NT2/D1 (cell line): ENCODE measurements at regions not wholly inside any gene's neighbourhood (a gene's known extent, or its start where the extent isn't known, plus 50 kb on each side); places are given as distances from the start of the nearest gene placed in this dataset.

Experiments
- SUZ12 ChIP-seq: IDR thresholded peaks from 2 replicates; pipeline ENCODE4 v1.6.1; 2011; ENCODE audit not compliant: insufficient read length, insufficient read depth; ENCODE audit errors: extremely low read depth
- YY1 ChIP-seq: IDR thresholded peaks from 2 replicates; pipeline ENCODE4 v1.6.1; 2011; ENCODE audit not compliant: insufficient read length, insufficient read depth
- ZNF274 ChIP-seq: IDR thresholded peaks from 2 replicates; pipeline ENCODE4 v1.6.1; 2011; ENCODE audit warnings: mild to moderate bottlenecking, low read depth, low read length

DNA sequence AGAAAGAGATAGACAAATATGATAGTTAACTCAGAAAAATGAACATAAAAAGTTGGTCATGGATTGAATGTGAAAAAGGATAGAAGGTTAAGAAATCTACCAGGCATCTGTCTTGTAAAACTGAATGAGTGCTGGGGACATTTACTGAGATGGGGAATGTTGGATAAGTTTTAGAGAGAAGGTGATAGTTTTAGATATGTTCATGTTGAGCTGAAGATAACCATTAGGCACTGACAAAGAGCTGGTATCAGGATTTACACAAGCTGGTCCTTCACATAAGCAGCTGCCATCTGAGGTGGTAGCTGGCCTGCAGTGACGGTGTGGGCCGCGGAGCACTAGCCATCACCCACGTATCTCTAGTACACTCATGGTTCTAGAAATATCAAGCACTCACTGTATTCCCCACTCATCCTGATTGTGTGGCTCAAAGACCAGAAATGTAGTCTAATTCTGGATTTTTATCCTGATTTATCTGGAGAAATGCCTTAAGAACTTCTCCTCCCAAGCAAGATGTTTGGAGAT lies 194.4 kb upstream of the KCNJ16 start:
- TF ChIP-seq ZNF274 (no peak), SUZ12 (no peak), YY1 (no peak)
